HG03045 (cell line): ENCODE measurements at regions not wholly inside any gene's neighbourhood (a gene's known extent, or its start where the extent isn't known, plus 50 kb on each side); places are given as distances from the start of the nearest gene placed in this dataset.

ENCODE experiments used
- ATAC-seq: cut with Tn5 transposase; IDR thresholded peaks from one replicate; pipeline ENCODE4 v1.9.1; 2021; ENCODE audit warnings: mild to moderate bottlenecking, moderate library complexity; ENCODE audit not compliant: unreplicated experiment

DNA sequence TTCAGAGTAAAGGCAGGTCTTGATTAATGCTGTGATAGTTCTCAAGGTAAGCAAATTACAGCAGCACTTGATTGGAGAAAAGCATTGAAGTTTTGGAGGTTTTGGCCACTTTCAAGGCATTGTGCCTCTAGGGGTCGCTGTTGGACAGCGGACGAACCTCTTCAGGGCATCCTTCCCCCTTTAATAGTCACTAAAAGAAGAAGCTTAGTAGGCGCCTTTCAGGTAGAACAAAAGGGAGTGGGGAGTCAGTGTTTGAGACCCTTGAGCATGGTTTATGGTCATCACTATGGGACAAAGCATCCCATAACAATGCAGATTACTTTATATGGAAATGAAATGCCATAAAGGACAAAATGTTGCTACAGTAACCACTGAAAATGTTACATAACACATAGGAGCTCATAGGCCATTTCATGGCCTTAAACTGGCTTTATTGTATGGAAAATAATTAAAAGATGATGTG lies 199.5 kb upstream of the DCN start:
- peak; percentile 74 for ATAC-seq

DNA sequence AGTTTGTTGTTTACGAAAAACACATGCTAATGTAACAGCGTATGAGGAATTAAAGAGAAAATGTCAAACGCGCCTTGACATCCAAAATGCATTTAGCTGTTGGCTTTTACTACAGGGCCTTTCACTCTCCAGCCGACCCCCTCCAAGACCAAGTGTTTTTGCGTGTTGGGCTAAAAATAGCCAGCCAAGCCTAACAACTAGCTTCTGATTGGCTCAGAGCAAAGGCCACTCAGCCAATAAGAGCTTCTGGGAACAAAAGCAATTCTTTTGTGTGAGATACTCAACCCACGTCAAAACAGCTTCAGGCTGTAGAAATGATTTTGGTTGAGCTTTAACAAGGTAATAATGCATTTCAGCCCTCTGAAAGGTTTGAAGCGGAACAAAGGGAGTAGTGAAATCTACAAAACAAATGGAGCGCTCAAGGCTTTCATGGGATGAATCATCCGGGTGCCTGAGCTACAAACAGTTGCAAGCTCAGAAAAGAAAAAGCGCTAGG lies 198.7 kb upstream of the DCN start:
- ATAC-seq, result peak; percentile 60

DNA sequence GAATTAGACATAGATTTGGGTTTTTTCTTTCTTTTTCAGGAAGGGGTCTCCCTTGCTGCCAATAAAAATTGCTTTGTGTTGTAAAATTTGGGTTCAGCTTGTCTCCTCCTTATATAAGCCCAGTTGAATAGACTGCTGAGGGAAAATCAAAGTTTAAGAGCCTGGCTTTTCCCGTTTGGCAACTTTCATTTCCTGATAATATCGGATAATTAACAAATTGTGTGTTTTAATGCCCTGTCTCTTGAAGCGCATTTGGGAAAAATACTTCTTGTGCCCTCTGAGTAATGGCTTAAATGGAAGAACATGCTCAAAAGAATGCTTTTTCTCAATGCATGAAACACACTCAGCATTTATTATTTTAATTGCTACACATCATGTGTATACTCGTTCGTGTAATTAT lies 198.0 kb upstream of the DCN start:
- no peak for ATAC-seq

DNA sequence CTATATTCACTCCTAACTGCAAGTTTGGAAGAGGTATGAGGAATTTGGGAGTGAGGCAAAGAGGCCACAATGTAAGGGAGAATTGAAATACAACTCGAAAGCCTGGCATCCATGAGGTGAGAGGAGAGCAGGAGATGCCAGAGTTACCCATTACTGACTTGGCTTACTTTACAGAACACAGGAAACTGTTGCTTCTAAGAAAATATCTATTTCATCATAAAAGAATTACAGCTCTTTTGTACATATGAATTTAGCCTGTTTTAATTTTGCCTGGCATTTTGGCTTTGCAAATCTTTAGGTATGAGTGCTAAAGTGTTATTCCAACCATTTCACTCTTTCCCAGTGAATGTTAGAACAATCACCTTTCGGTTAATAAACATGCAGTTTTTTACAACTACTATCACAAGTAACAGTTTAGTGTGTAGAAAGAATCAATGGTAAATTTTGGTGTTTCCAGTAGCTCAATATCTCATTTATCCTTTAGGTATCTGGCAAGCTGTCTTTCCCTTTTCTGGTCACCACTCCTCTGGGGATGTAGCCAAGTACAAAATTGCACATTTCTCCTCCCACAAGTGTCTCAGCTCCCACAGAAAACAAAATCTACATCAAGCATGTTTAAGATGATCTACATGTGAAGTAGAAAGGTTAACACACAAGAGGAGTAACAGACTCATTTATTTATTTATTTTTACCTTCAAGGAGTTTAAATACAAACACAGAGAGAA lies 196.6 kb upstream of the DCN start:
- ATAC-seq, result no peak

DNA sequence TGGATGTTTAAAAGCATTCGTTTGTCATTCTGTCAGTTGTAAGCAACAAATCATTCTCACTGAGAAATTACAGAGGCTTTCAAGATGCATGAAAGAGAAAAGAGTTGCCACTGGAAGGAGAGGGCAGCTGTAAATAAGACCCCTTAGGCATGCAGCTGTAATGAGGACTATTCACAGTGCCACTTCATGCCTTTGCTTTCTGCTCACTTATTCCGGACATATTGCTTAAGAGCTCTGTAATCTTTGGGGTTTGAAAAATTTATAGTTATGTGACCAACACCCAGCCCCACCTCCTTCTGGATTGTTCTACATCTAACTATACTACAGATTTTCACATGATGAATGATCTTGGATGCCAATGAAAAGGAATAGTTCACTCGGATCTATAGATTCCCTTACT lies 194.8 kb upstream of the DCN start:
- ATAC-seq, result no peak

DNA sequence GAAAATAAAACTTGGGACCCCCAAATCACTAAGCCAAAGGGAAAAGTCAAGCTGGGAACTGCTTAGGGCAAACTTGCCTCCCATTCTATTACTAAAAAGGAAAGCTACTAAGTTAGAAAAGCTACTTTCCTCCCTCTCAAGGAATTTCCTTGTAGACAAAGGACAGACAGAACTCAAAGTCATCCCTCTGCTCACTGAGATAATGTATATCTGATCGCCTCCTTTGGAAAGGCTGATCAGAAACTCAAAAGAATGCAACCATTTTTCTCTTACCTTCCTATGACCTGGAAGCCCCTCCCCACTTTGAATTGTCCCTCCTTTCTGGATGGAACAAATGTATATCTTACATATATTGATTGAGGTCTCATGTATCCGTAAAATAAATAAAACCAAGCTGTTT lies 190.5 kb upstream of the DCN start:
- no peak for ATAC-seq

DNA sequence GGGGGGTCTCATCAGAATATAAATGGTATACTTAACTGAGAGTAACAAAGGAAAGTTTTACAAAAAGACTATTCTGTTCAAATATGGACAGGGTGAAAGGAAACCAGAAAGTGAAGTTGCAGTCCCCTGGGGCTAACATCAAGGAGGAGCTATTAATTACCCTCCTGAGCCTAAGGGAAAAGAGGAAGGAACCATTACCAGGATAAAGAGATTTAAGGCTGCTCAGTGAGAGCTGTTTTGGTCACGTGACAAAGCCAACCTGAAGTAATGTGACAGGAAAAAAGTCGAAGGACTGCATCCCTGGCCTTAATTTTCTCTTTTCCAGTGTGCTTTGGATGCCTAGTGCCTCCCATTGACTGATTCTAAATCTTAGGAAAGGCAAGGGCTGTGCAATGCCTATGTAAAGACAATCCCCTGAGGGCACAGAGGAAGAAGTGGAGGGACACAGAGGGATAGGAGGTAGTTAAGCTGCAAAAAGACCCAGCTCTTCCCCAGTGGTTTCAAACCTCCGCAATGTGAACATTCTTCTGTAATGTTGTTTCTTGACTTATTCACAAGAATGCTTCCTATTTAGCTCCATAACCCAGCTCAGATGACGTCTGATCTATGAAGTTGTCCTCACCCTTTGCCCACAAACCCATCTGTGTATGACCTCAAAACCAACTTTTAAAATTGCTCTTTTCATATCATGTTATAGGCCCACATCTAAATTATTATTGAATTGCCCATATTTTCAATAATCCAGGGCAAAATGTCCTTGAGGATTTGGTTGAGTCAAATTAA lies 187.7 kb upstream of the DCN start:
- ATAC-seq, result no peak

DNA sequence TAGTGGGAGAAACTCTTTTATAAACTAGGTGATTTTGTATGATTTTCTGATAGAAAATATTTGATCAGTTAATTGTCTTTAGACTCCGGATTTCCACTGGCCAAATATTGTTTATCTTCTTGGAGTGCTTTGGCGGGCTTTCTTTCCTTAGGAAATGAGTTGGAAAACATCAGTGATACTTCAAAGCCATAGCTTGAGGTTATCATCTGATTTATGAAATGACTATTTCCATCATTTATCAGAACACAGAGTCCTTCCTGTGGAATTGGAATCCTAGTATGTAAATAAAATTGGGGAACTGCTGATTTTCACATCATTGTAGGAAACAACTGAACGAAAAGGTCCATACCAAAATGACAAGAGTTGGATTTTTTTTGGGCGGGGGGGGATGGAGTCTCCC lies 186.0 kb upstream of the DCN start:
- no peak for ATAC-seq

DNA sequence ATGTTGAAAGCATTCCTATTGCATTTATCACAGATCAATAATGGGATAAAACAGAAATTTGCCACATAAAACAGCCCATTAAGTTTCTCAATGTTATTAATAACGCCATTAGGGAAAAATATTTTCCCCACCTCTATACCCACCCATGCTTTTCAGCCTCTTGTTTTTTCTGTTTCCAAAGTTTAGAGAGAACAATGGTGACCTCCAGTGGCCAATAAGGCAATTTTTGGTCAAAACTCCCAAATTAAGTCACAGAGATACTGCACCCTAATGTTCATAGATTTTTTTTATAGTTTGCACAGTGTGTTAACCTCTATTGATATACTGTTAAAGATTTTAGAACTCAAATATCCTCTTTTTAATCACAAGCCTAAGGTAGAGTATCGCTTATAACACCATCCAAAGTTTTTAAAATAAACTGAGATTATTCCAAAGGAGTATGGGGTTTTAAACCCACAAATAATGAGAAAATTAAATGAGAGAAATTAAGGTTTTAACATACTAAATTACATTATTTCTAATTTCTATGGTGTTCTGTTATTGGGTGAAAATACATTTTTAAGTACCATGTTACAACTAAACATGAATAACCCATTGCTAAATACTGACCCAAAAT lies 184.7 kb upstream of the DCN start:
- ATAC-seq, result no peak

DNA sequence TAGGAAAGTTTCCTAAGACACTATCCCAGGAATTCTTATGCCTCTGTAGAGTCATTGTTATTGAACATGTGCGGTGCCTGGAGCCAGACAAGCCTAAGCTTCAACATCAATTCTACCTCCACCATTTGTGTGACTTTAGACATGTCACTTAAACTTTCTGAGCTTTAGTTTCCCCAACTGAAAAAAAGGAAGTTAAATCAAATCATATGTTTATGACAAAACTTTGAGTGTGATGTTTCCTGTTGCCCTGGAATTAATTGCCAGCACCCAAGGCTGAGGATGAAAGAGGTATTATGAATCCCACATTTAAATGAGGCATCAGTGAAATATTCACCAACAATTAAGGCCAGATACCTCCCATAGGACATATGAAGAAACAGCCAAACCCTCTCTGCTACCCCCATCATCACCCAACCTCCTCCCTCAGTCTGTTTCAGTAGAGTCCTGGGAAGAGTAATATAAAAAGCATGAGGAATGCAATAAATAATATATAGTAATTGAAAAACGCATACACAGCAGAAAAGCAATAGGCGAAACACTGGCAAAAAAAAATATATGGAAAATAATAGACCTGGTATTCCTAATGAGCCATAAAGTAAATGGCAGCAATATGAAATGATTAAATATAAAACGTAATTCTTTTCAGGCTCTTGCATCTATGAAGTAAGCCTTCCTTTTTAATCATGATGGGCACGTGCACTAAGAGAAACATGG lies 182.0 kb upstream of the DCN start:
- ATAC-seq, result no peak

DNA sequence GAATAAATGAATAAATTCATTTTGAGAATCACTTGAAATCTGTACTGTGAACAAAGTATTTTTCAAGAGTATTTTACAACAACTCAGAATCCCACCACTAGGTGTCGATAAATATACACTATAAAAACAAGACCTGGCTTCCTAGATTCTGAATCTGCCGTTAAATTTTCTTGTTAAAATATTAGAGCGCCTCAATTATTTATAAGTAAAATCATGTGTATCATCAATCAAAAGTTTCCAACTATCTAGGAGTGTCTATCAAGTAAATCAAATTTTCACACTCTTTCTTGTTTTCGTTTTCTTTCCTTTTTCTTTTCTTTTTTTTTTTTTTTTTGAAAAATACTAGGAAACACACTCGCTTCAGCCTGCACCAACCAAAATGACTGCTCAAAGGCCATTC lies 179.2 kb upstream of the DCN start:
- no peak for ATAC-seq

DNA sequence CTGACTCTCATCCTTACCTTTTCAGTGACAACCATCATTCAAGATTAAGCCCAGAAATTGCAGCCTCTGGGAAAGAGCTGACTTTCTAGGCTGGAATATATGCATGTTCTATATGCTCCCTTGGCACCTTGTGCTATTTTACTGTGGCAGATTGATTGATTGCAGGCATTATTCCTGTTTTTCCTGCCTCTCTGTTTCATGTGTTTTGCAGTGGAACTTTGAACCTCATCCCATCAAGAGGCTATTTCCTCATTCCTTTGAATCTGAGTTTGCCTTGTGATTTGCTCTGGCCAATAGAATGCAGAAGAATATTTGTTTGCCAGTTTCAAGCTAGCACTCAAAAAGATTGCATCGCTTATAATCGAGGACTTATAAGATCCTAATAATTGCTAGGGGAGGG lies 174.8 kb upstream of the DCN start:
- no peak for ATAC-seq

DNA sequence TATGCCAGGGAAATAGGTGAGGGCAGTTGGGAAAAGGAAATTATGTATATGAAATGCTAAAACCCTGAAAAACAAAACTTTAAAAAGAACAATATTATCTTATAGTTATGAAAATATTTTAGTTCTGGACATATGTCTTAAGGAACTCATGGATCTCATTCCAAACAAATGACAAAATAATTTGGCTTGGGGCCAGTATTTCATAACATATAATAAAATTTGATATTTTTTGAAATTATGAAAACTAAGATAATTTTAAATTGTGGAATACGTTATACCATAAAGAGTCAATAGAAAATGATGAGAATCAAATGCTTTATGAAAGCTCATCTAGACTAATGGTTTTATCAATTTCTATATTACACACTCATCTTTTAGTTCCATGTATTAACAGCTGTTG lies 173.8 kb upstream of the DCN start:
- ATAC-seq, result no peak

DNA sequence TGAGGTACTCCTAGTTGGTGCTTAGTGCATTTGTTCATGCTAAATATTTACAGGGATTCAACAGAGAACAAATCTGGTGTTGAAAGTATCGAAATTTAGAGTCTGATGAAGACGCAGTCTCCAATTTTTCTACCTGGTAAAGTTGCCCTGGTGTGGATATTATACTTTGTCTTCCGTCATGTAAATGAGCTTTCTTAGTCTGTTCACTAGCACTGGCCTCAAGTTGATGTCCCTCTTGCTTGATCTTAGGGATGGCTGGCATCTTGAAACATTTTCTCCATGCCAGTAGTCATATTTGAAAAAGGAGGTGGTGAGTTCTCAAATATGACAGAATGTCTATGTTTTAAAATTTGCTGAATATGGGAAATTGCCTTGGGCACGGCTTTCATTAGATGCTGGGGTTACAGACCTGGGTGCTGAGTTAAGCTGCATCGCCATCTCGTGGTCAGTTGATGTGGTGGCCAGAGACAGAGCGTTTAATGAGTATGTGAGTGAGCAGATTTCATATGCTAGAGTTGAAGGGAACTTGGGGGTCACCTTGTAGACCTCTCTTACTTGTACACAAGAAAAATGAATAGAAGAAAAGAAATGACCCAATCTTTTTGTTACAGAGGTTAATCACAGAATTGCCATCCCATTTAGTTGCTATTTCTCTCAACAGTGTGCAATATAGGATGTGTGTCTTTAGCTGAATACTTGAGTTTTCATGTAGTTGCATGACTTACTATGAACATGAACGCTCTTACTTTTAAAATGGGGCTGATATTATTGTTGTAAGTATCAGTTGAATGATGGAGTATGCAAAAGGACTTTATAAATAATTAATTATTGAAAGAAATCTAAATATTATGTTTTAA lies 172.8 kb upstream of the DCN start:
- peak; percentile 85 for ATAC-seq

DNA sequence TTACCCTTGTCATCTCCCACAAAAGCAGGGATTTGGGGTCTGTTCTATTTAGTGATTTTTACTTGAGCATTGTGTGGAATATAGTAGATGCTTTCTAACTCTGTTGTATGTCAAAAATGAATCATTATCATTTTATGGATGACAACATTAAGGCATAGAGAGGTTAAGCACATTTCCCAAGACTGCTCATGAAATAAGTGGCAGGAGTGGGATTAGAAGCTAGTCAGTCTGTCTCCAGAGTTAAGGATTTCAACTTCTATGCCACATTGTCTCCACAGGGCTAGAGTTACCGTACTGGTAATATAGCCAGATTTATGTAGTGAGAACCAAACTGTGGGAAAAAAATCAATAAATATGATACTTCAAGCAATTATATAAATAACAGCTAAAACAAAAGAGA lies 170.6 kb upstream of the DCN start:
- no peak for ATAC-seq

DNA sequence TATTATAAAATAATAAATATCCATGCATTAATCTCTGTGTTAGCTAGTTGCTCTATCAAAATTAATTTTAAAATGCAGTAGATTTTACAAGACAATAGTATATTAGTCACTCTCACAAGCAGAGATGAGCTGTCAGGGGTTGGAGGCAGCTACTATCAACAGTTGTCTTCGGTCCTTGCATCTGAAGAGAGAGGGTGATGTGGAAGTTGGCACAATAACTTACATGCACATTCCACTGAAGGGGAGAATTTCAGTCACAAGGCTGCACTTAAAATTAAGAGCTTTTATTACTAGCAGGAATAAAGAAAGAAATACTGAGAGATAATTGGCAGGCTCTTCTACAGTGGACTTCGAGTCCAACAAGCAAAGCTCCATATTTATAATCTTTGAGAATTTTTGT lies 166.9 kb upstream of the DCN start:
- ATAC-seq, result no peak

DNA sequence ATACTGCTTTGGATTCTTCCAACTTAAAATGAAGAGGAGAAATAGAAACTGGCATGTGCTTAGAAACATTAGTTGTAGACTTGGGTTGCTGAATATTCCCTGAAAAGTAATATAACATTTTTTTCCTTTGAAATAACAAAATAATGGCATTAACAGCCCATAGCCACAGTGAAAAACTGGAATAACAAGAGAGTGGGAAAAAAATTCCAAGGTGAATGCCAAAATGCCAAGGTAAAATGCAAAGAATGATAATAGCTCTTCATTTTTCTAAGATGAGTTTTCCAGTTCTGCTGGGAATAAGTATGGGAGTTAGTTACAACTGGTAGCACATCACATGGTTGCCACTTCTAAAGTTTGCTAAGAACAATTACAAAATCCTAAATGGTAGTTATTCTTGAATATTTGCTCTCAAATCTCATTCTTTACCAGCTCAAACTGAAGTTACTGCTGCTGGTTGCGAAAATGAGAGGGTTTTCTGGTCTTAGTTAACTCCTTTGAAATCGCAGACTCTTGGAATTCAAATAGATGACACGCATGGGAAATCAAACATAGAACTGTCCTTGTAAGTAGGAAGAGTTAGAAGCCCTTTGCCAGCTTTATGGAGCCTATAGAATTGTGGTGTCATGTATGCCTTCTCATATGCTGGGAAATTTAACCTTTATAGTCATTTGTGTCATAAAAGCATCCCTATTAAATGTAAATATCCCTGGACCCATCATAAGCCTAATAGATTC lies 165.0 kb upstream of the DCN start:
- ATAC-seq, result no peak

DNA sequence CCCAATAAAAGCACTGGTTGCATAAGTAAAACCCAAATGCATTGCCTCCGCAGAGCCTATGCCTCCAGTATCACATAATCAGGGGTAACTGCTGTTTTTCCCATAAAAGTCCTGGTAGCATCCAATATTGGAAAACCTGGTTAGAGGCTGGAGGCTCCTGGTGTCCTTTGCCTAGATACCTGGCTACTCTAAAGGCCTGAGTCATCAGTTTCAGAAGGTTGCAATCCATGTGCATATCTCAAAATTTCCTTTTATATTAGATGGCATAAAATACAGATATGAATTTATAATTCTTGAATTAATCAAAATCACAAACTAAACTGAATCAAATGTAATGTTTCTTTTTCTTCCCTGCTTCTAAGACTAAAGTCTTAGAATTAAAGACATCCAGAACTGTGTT lies 164.2 kb upstream of the DCN start:
- no peak for ATAC-seq

DNA sequence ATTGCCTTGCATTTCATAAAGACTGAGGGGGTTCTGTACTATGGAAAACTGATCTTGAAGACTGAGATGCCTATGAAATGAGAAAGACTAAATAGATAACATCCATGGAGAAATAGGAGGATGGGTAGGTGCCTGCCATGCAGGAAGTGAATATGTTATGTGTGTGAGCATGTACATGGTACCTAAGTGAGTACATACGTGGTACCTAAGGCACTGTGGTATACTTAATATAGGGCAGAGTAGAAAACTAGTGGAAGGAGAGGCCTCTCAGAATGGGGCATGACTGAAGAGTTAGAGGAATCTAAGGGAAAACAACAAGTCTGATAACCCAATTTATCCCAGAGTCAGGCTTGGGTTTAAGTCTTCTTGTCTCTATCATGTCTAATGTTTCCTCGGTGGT lies 161.8 kb upstream of the DCN start:
- no peak for ATAC-seq

DNA sequence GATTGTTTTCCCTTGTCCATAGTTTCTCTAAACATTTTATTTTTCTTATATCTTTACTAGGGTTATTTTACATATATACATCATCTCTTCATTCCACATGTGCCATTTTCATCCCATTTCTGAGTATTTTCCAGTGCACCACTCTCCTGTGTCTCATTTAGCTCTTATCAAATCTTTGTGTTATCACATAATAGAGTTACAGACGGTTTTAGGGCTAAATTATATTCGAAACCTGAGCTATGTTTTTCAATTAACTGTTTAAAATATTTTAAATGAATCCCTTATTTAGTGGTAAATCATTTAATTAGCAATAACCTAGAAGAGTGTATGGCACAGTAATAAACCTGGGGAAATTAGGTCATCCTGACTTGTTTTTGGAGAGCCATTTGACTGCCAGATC lies 160.4 kb upstream of the DCN start:
- no peak for ATAC-seq
